Adrenal gland (tissue), 9 donors: ENCODE measurements at regions not wholly inside any gene's neighbourhood (a gene's known extent, or its start where the extent isn't known, plus 50 kb on each side); places are given as distances from the start of the nearest gene placed in this dataset.
"Not testable (repeated sequence)": the region's sequence is repeated elsewhere in the genome, so short reads cannot be mapped to it uniquely, and the experiment has no call there.

Experiments used
- DNase-seq, 7 donors: peaks; one replicate each; pipeline ENCODE4 v3.0.0-alpha.2; 2019 to 2020
- H3K27ac ChIP-seq, 5 donors: fragments of 200-600 bp; sonication (generic) in 4 of 5; 1 replicate in 3 of 5; 2 replicates in 2 of 5; pipeline versions ENCODE4 v1.5.1 to v1.8.0; 2016 to 2020; ENCODE audit warnings: mild to moderate bottlenecking in 1 of 5
- H3K27me3 ChIP-seq: fragments of 200-600 bp; 2 replicates; pipeline ENCODE4 v1.8.0; 2021
- H3K36me3 ChIP-seq, 2 donors: fragments of 200-600 bp; replicated peaks in 1 of 2; 1 replicate in 1 of 2; 2 replicates in 1 of 2; pipeline versions ENCODE4 v1.5.1 to v1.8.0; 2018 to 2022
- H3K4me1 ChIP-seq, 2 donors: fragments of 200-600 bp; replicated peaks in 1 of 2; 1 replicate in 1 of 2; 2 replicates in 1 of 2; pipeline versions ENCODE4 v1.5.1 to v1.8.0; 2018 to 2021
- H3K4me3 ChIP-seq, 4 donors: fragments of 200-600 bp; sonication (generic) in 3 of 4; one replicate each; pipeline ENCODE4 v1.5.1; 2016 to 2018
- H3K9me3 ChIP-seq, 3 donors: fragments of 200-600 bp; sonication (generic) in 1 of 3; replicated peaks in 1 of 3; 1 replicate in 2 of 3; 2 replicates in 1 of 3; pipeline versions ENCODE4 v1.5.1 to v1.8.0; 2016 to 2021
- CTCF ChIP-seq, 6 experiments: fragments of 450-650 bp in 4 of 6; fragments of 200-600 bp in 2 of 6; sonication (generic) in 1 of 6; IDR thresholded peaks; 1 replicate in 5 of 6; 2 replicates in 1 of 6; pipeline versions ENCODE4 v1.5.1 to v1.8.0; 2016 to 2021; ENCODE audit warnings: antibody characterized with exemption in 6 of 6, mild to moderate bottlenecking in 2 of 6, moderate library complexity in 1 of 6
- POLR2A ChIP-seq, 2 donors: fragments of 450-650 bp; IDR thresholded peaks; one replicate each; pipeline ENCODE4 v1.6.1; 2017; ENCODE audit warnings: antibody characterized with exemption in 2 of 2, mild to moderate bottlenecking in 2 of 2, moderate library complexity in 1 of 2
- WGBS, 4 donors: extraction: QIAGEN DNeasy Blood & Tissue Kit in 2 of 4; methylation state at CpG; one replicate each; pipeline versions ENCODE4 v1.1.5 to v1.1.7; 2013 to 2017; 5-methylcytosine and 5-hydroxymethylcytosine counted together
- intact Hi-C, 2 donors: fragments of 100-400 bp; cut with DNase I; formaldehyde crosslinking; loops; one replicate each; pipeline versions ENCODE4 v1.14.1 to v1.15.0; 2022 to 2023
- donor health status: healthy with polysubstance abuse.
- donor health status: Bipolar disorder and iron deficiency.
- donor health status: DM: yes; HTN: yes; CAD: no.
- donor health status: DM: no; HTN: no; CAD: no.
- donor health status: DM: no; HTN: no; CAD: no.

DNA sequence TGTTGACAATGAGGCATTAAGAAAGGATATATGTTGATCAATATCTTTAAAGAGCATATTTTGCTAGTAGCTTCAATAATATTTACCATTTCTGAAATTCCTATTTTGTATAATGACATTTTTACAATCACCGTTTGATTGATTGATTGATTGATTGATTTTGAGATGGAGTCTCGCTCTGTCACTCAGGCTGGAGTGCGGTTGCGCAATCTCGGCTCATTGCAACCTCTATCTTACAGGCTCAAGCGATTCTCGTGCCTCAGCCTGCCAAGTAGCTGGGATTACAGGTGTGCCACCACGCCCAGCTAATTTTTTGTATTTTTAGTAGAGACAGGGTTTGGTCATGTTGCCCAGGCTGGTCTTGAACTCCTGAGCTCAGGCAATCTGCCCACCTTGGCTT lies 150.9 kb upstream of the TEX13D start:
- not testable (repeated sequence) for H3K4me3 ChIP-seq
- 89 to 97% (median 90%) methylated on average over 7 to 8 of the region's 8 CpGs for WGBS, 4 donors

DNA sequence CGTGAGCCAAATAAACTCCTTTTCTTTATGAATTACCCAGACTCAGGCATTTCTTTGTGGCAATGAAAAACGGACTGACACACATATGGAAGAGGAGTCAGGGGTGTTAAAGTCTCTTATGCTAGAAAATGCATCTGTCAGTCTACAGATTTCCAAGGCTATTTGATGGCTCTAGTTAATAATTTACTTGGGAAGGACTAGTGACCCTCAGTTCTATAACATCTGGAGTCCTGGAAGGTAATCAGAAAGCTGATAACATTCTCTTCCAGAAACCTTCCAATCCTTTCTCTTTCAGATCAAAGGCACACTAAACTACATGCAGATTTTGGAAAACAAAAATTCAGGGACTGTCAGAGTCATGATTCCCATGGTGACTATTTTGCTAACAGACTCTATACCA lies 142.0 kb upstream of the TEX13D start:
- Histone ChIP-seq H3K36me3 (no peaks in the 10 kb centered on the region), H3K27me3 (no peaks in the 10 kb centered on the region), H3K9me3 (no peaks in the 10 kb centered on the region), H3K27ac (no peak overlapping the region), H3K4me3 (no peak overlapping the region), H3K4me1 (no peaks in the 10 kb centered on the region)
- intact Hi-C loops, result no loop called here
- no peak for TF ChIP-seq POLR2A (IDR thresholded peaks at IDR 0.05)
- no peak for TF ChIP-seq CTCF (IDR thresholded peaks at IDR 0.05)
- DNase-seq, result no peak
- 46 to 59% (median 52%) methylated on average over 2 of the region's 2 CpGs for WGBS, 4 donors

More for the DNA sequence above, 150.9 kb upstream of the TEX13D start:
- DNase-seq, H3K4me1 ChIP-seq, intact Hi-C loops, H3K36me3 ChIP-seq, H3K27ac ChIP-seq, H3K27me3 ChIP-seq, H3K9me3 ChIP-seq: not testable (repeated sequence)

- TF ChIP-seq CTCF (IDR thresholded peaks at IDR 0.05), result no peak
- no peak for TF ChIP-seq POLR2A (IDR thresholded peaks at IDR 0.05)
- H3K27ac ChIP-seq, result no peak overlapping the region
- H3K9me3 ChIP-seq, result no peaks in the 10 kb centered on the region
- intact Hi-C loops, result no loop called here
- no peak overlapping the region for H3K4me3 ChIP-seq
- 64 to 82% (median 75%) methylated on average over 4 to 5 of the region's 5 CpGs for WGBS, 4 donors
- no peaks in the 10 kb centered on the region for H3K4me1 ChIP-seq
- no peaks in the 10 kb centered on the region for H3K27me3 ChIP-seq
- no peaks in the 10 kb centered on the region for H3K36me3 ChIP-seq
- DNase-seq, result no peak
Measured at GRCh38 chrX:124194199-124194598, 138.3 kb upstream of the TEX13D start.

GRCh38 chrX:124194901-124195300 lies 137.6 kb upstream of the TEX13D start:
- Histone ChIP-seq H3K36me3 (no peaks in the 10 kb centered on the region), H3K4me3 (no peak overlapping the region), H3K27me3 (peaks cover under 1% of the 10 kb centered on the region), H3K9me3 (no peaks in the 10 kb centered on the region), H3K27ac (no peak overlapping the region), H3K4me1 (no peaks in the 10 kb centered on the region)
- TF ChIP-seq POLR2A (IDR thresholded peaks at IDR 0.05) (no peak), CTCF (IDR thresholded peaks at IDR 0.05) (no peak)
- no peak for DNase-seq
- 45 to 57% (median 56%) methylated on average over 8 of the region's 8 CpGs for WGBS, 4 donors
- intact Hi-C loops, result no loop called here

DNA sequence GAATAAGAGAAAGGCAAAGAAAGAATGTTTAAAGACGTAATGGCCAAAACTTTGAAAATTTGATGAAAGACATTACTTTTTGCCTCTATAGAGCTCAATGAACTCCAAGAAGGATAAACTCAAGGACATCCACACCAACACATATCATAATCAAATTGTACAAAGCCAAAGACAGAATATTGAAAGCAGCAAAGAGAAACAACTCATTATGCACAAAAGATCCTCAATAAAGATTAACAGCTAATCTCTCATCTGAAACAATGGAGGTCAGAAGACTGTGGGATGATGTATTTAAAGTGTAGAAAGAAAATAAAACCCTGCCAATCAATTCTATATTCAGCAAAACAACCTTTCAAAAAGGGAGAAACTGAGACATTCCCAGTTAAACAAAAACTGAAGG lies 129.1 kb upstream of the TEX13D start:
- 88 to 92% (median 89%) methylated on average over 1 of the region's 1 CpG for WGBS, 4 donors
- H3K27ac ChIP-seq, result no peak overlapping the region
- H3K9me3 ChIP-seq, result no peaks in the 10 kb centered on the region
- DNase-seq, result no peak
- intact Hi-C loops, result no loop called here
- no peaks in the 10 kb centered on the region for H3K4me1 ChIP-seq
- peaks cover 12% of the 10 kb centered on the region for H3K27me3 ChIP-seq
- H3K36me3 ChIP-seq, result no peaks in the 10 kb centered on the region
- no peak for TF ChIP-seq CTCF (IDR thresholded peaks at IDR 0.05)
- no peak for TF ChIP-seq POLR2A (IDR thresholded peaks at IDR 0.05)
- no peak overlapping the region for H3K4me3 ChIP-seq
